GM12878 (cell line): ENCODE measurements at regions not wholly inside any gene's neighbourhood (a gene's known extent, or its start where the extent isn't known, plus 50 kb on each side); places are given as distances from the start of the nearest gene placed in this dataset.
"Not testable (repeated sequence)": the region's sequence is repeated elsewhere in the genome, so short reads cannot be mapped to it uniquely, and the experiment has no call there.

Source experiments
- ATAC-seq: fragments of 200-7000 bp; cut with Tn5 transposase; 3 replicates; pipeline ENCODE4 v1.9.1; 2020; ENCODE audit warnings: mild to moderate bottlenecking, moderate library complexity
- BruUV-seq: library from RNA; stranded (reverse); fragments of 400-500 nt; replicated peaks from 2 replicates; lab custom pipeline; 2021; lab: Mats Ljungman, UMichigan
- CTCF ChIA-PET: fragments of 300-600 bp; sonication (Branson Sonifier 250); formaldehyde crosslinking; extraction: SDS; loops from one replicate; lab custom pipeline; 2021; ENCODE audit warnings: inconsistent platforms; lab: Yijun Ruan, JAX
- POLR2A ChIA-PET: fragments of 350-600 bp; formaldehyde crosslinking; extraction: SDS; loops from one replicate; lab custom pipeline; 2021; ENCODE audit warnings: inconsistent platforms; lab: Charles Lee
- RAD21 ChIA-PET: fragments of 300-600 bp; sonication (Branson Sonifier 250); formaldehyde crosslinking; loops from one replicate; lab custom pipeline; 2023; ENCODE audit warnings: antibody characterized with exemption; ENCODE audit not compliant: unreplicated experiment; lab: Charles Lee
- SMC1A ChIA-PET: fragments of 300-600 bp; sonication (Branson Sonifier 250); formaldehyde crosslinking; loops from one replicate; lab custom pipeline; 2023; ENCODE audit not compliant: unreplicated experiment, uncharacterized antibody; lab: Charles Lee
- DNase-seq: peaks from one replicate; pipeline ENCODE4 v3.0.0-alpha.2; 2011; ENCODE audit warnings: low read depth, low spot score
- FAIRE-seq: peaks from 3 replicates; lab custom pipeline; 2011; peaks lifted over from hg19 to GRCh38; lab: Jason Lieb, UNC
- H2AFZ ChIP-seq: 2 replicates; pipeline ENCODE4 v1.6.0; 2011; ENCODE audit warnings: low read depth, low read length, control low read depth; ENCODE audit not compliant: control insufficient read depth
- H3K27ac ChIP-seq: 2 replicates; pipeline ENCODE4 v1.5.1; 2011; ENCODE audit warnings: control low read depth; ENCODE audit not compliant: control insufficient read depth, insufficient read depth
- H3K27me3 ChIP-seq, 2 experiments: replicated peaks in 1 of 2; 2 replicates each; pipeline versions ENCODE4 v1.6.0 to v1.6.1; 2011; ENCODE audit warnings: low read length in 1 of 2; ENCODE audit not compliant: control insufficient read depth in 2 of 2, insufficient read depth in 2 of 2
- H3K36me3 ChIP-seq, 2 experiments: 2 replicates each; pipeline ENCODE4 v1.5.1; 2011; ENCODE audit warnings: low read length in 1 of 2; ENCODE audit not compliant: control insufficient read depth in 2 of 2, insufficient read depth in 2 of 2
- H3K4me1 ChIP-seq: 2 replicates; pipeline ENCODE4 v1.6.1; 2011; ENCODE audit warnings: mild to moderate bottlenecking, low read length, moderate library complexity, mixed read lengths; ENCODE audit not compliant: control insufficient read depth, insufficient read depth
- H3K4me2 ChIP-seq: 2 replicates; pipeline ENCODE4 v1.6.0; 2011; ENCODE audit warnings: control low read depth; ENCODE audit not compliant: control insufficient read depth, insufficient read depth
- H3K4me3 ChIP-seq: fragments of 200-600 bp; sonication (generic); 2 replicates; pipeline ENCODE4 v1.5.1; 2016
- H3K79me2 ChIP-seq: 2 replicates; pipeline ENCODE4 v1.6.0; 2011; ENCODE audit warnings: low read length; ENCODE audit not compliant: control insufficient read depth, insufficient read depth
- H3K9ac ChIP-seq: 2 replicates; pipeline ENCODE4 v1.8.0; 2011; ENCODE audit warnings: low read length, control low read depth, mixed read lengths; ENCODE audit not compliant: control insufficient read depth, insufficient read depth
- H3K9me3 ChIP-seq: replicated peaks from 3 replicates; pipeline ENCODE4 v1.5.1; 2011; ENCODE audit warnings: mild to moderate bottlenecking, low read length; ENCODE audit not compliant: control insufficient read depth, insufficient read depth
- H4K20me1 ChIP-seq: 2 replicates; pipeline ENCODE4 v1.6.0; 2011; ENCODE audit not compliant: control insufficient read depth, insufficient read depth
- ATF2 ChIP-seq: IDR thresholded peaks from 2 replicates; pipeline ENCODE4 v1.6.1; 2012; ENCODE audit warnings: low read length, inconsistent platforms
- GATAD2B ChIP-seq: fragments of 450-650 bp; conservative IDR thresholded peaks from 2 replicates; pipeline ENCODE4 v1.6.1; 2017; ENCODE audit warnings: low read depth, mild to moderate bottlenecking, moderate library complexity
- JUND ChIP-seq: IDR thresholded peaks from 2 replicates; pipeline ENCODE4 v1.6.1; 2012; ENCODE audit warnings: low read depth, mild to moderate bottlenecking, low read length, improper control_type of control experiment, moderate library complexity
- SRF ChIP-seq, 2 experiments: IDR thresholded peaks; 2 replicates each; pipeline ENCODE4 v1.6.1; 2011; ENCODE audit warnings: low read depth in 2 of 2, low read length in 2 of 2, mild to moderate bottlenecking in 1 of 2, moderate library complexity in 1 of 2
- STAT1 ChIP-seq: fragments of 450-650 bp; conservative IDR thresholded peaks from 2 replicates; pipeline ENCODE4 v1.6.1; 2014; ENCODE audit warnings: antibody characterized with exemption, mild to moderate bottlenecking
- WGBS: methylation state at CpG from one replicate; pipeline ENCODE4 v1.1.6; 2016; ENCODE audit warnings: low lambda C conversion rate; ENCODE audit not compliant: insufficient replicate concordance, insufficient coverage; ENCODE audit errors: missing lambda C conversion rate; 5-methylcytosine and 5-hydroxymethylcytosine counted together
- in situ Hi-C: fragments of 300-500 bp; cut with MboI; formaldehyde crosslinking; loops from 9 replicates; pipeline ENCODE4 v1.14.3; 2018; ENCODE audit warnings: mixed read lengths
- intact Hi-C: fragments of 100-400 bp; cut with micrococcal nuclease; formaldehyde crosslinking; loops from one replicate; pipeline ENCODE4 v1.14.2; 2022; ENCODE audit not compliant: unreplicated experiment

- TF ChIP-seq ATF2 (no peak), STAT1 (no peak), SRF (IDR thresholded peaks at IDR 0.05; ENCODE audit: low read depth in 2 of 2, low read length in 2 of 2) (no peak)
These were observed 631.0 kb downstream of the IRS1 start (continued) for GRCh38 chr2:226168496-226169160.

- Histone ChIP-seq H3K9me3 (no peaks in the 10 kb centered on the region), H3K36me3 (no peaks in the 10 kb centered on the region), H3K27ac (no peak overlapping the region), H4K20me1 (no peaks in the 10 kb centered on the region), H3K4me1 (no peaks in the 10 kb centered on the region), H3K27me3 (no peaks in the 10 kb centered on the region), H3K9ac (no peak overlapping the region), H2AFZ (no peak overlapping the region), H3K4me2 (no peak overlapping the region), H3K4me3 (no peak overlapping the region), H3K79me2 (no peaks in the 10 kb centered on the region)
- ChIA-PET CTCF (no interaction called here), SMC1A (no interaction called here), RAD21 (no interaction called here), POLR2A (no interaction called here)
- in situ Hi-C loops (no loop called here), intact Hi-C loops (no loop called here)
- TF ChIP-seq JUND (no peak), GATAD2B (no peak)
- BruUV-seq = no TSS peak
- DNase-seq = no peak
- no peak for FAIRE-seq
- ATAC-seq = no peak
- 26% methylated on average over 1 of the region's 1 CpG for WGBS
These were observed 635.1 kb downstream of the IRS1 start for GRCh38 chr2:226164512-226164911.

- in situ Hi-C loops, H3K9ac ChIP-seq, H3K36me3 ChIP-seq, H3K4me2 ChIP-seq, POLR2A ChIA-PET, intact Hi-C loops, ATAC-seq, H3K27me3 ChIP-seq, H4K20me1 ChIP-seq, FAIRE-seq, H3K79me2 ChIP-seq, H2AFZ ChIP-seq, H3K4me1 ChIP-seq, BruUV-seq, H3K4me3 ChIP-seq, H3K9me3 ChIP-seq, DNase-seq, RAD21 ChIA-PET, H3K27ac ChIP-seq: not testable (repeated sequence)
- ChIA-PET CTCF (interaction anchor here (2.6 kb wide), 1 partner anchor 12 kb away, joined by 8 read pairs; no protein-coding TSS in a partner anchor), SMC1A (interaction anchor here (0.8 to 0.9 kb wide), 2 partner anchors 20 to 108 kb away, joined by 3 to 4 read pairs; no protein-coding TSS in a partner anchor)
- 19% methylated on average over 4 of the region's 4 CpGs for WGBS
These were observed 639.0 kb downstream of the IRS1 start for GRCh38 chr2:226160617-226161016.
